Heart left ventricle (tissue), 16 donors: ENCODE measurements at regions not wholly inside any gene's neighbourhood (a gene's known extent, or its start where the extent isn't known, plus 50 kb on each side); places are given as distances from the start of the nearest gene placed in this dataset.

Experiments
- ATAC-seq, 4 donors: fragments of 200-7000 bp; cut with Tn5 transposase; one replicate each; pipeline ENCODE4 v1.9.1; 2020 to 2022; ENCODE audit warnings: moderate library complexity in 4 of 4, mild to moderate bottlenecking in 3 of 4, moderate number of reproducible peaks in 1 of 4
- DNase-seq, 5 donors: peaks; one replicate each; pipeline ENCODE4 v3.0.0-alpha.2; 2020
- H3K27ac ChIP-seq, 12 donors: fragments of 200-600 bp; sonication (generic) in 4 of 12; one replicate each; pipeline versions ENCODE4 v1.5.0 to v1.8.0; 2016 to 2022; ENCODE audit warnings: mild to moderate bottlenecking in 2 of 12
- H3K27me3 ChIP-seq, 9 donors: fragments of 200-600 bp; sonication (generic) in 2 of 9; one replicate each; pipeline versions ENCODE4 v1.5.1 to v1.8.0; 2016 to 2022; ENCODE audit warnings: mild to moderate bottlenecking in 3 of 9
- H3K36me3 ChIP-seq, 9 donors: fragments of 200-600 bp; sonication (generic) in 2 of 9; one replicate each; pipeline versions ENCODE4 v1.5.0 to v1.8.0; 2018 to 2022; ENCODE audit warnings: mild to moderate bottlenecking in 2 of 9
- H3K4me1 ChIP-seq, 12 donors: fragments of 200-600 bp; sonication (generic) in 4 of 12; one replicate each; pipeline versions ENCODE4 v1.5.0 to v1.8.0; 2016 to 2022; ENCODE audit warnings: mild to moderate bottlenecking in 3 of 12
- H3K4me3 ChIP-seq, 12 donors: fragments of 200-600 bp; sonication (generic) in 4 of 12; one replicate each; pipeline versions ENCODE4 v1.5.0 to v1.8.0; 2017 to 2022; ENCODE audit warnings: mild to moderate bottlenecking in 9 of 12, moderate library complexity in 4 of 12
- H3K9me3 ChIP-seq, 12 donors: fragments of 200-600 bp; sonication (generic) in 4 of 12; one replicate each; pipeline versions ENCODE4 v1.5.0 to v1.8.0; 2016 to 2022; ENCODE audit warnings: mild to moderate bottlenecking in 1 of 12
- CTCF ChIP-seq, 12 donors: fragments of 200-600 bp; sonication (generic) in 4 of 12; IDR thresholded peaks; one replicate each; pipeline versions ENCODE4 v1.5.0 to v1.8.0; 2018 to 2022; ENCODE audit warnings: antibody characterized with exemption in 12 of 12, mild to moderate bottlenecking in 5 of 12
- POLR2A ChIP-seq, 2 donors: fragments of 450-650 bp; IDR thresholded peaks; one replicate each; pipeline ENCODE4 v1.6.1; 2017; ENCODE audit warnings: antibody characterized with exemption in 2 of 2, mild to moderate bottlenecking in 2 of 2, moderate library complexity in 2 of 2
- WGBS, 4 donors: extraction: QIAGEN DNeasy Blood & Tissue Kit in 2 of 4; methylation state at CpG; one replicate each; pipeline versions ENCODE4 v1.1.5 to v1.1.7; 2013 to 2018; 5-methylcytosine and 5-hydroxymethylcytosine counted together
- intact Hi-C, 10 donors: fragments of 100-400 bp; cut with DNase I; formaldehyde crosslinking; loops; one replicate each; pipeline versions ENCODE4 v1.11.1 to v1.14.2; 2022
- donor health status: ischemic (EF 13 %, LVEDD 7.1; RV severe dilation, severe dysfunction).
- donor health status: healthy with polysubstance abuse.
- donor health status: DM: no; HTN: yes; CAD: no.
- donor health status: DM: no; HTN: no; CAD: no.
- donor health status: ischemic (EF 25% LVEDD 6.9; RV normal size, moderate dysfunction).
- donor health status: ischemic (EF 25% LVEDD 5.7; RV mildly dilated, moderate dysfunction).
- donor health status: healthy.
- donor health status: DM: yes; HTN: yes; CAD: no.
- donor health status: ischemic (EF 35%, LVEDD 5.7; RV mildly dilated, moderate dysfunction).
- donor health status: nonischemic (EF 11% LVEDD 7.7; RV severe dilation, severe dysfunction).
- donor health status: DM: yes; HTN: yes; CAD: no.
- donor health status: PGD.
- donor health status: ischemic (EF 29% LVEDD 5.4; RV normal size, mild dysfunction).
- donor health status: nonischemic (EF 23%, LVEDD 6.1; RV moderate dilation, normal function).

GRCh38 chr9:26361010-26361409 lies 531.6 kb downstream of the CAAP1 start:
- intact Hi-C loops = no loop called here
- H3K27ac ChIP-seq = no peak overlapping the region
- H3K4me1 ChIP-seq = no peaks in the 10 kb centered on the region
- H3K36me3 ChIP-seq = no peaks in the 10 kb centered on the region
- no peaks in the 10 kb centered on the region for H3K9me3 ChIP-seq
- H3K4me3 ChIP-seq = no peak overlapping the region
- ATAC-seq (no peak), DNase-seq (no peak)
- 74 to 83% (median 76%) methylated on average over 2 of the region's 2 CpGs for WGBS, 4 donors
- H3K27me3 ChIP-seq = no peaks in the 10 kb centered on the region
- no peak for TF ChIP-seq CTCF (IDR thresholded peaks at IDR 0.05)
- TF ChIP-seq POLR2A (IDR thresholded peaks at IDR 0.05) = no peak

- ATAC-seq = no peak
- intact Hi-C loops = no loop called here
- H3K27me3 ChIP-seq = no peaks in the 10 kb centered on the region
- H3K27ac ChIP-seq = no peak overlapping the region
- H3K4me1 ChIP-seq = no peaks in the 10 kb centered on the region
- DNase-seq = no peak
- TF ChIP-seq POLR2A (IDR thresholded peaks at IDR 0.05) (no peak), CTCF (IDR thresholded peaks at IDR 0.05) (no peak)
- no peaks in the 10 kb centered on the region for H3K9me3 ChIP-seq
- H3K4me3 ChIP-seq = no peak overlapping the region
- no peaks in the 10 kb centered on the region for H3K36me3 ChIP-seq
Observed at GRCh38 chr9:26358836-26359235, 533.8 kb downstream of the CAAP1 start.

GRCh38 chr9:26357803-26358344 lies 534.7 kb downstream of the CAAP1 start:
- ATAC-seq (no peak), DNase-seq (no peak)
- Histone ChIP-seq H3K4me1 (no peaks in the 10 kb centered on the region), H3K27me3 (no peaks in the 10 kb centered on the region), H3K9me3 (no peaks in the 10 kb centered on the region), H3K36me3 (no peaks in the 10 kb centered on the region), H3K27ac (no peak overlapping the region), H3K4me3 (no peak overlapping the region)
- 57 to 68% (median 58%) methylated on average over 3 of the region's 3 CpGs for WGBS, 4 donors
- intact Hi-C loops = no loop called here
- no peak for TF ChIP-seq CTCF (IDR thresholded peaks at IDR 0.05)
- TF ChIP-seq POLR2A (IDR thresholded peaks at IDR 0.05) = no peak

- Histone ChIP-seq H3K27ac (no peak overlapping the region), H3K4me1 (no peaks in the 10 kb centered on the region), H3K4me3 (no peak overlapping the region), H3K36me3 (no peaks in the 10 kb centered on the region), H3K27me3 (no peaks in the 10 kb centered on the region), H3K9me3 (no peaks in the 10 kb centered on the region)
- DNase-seq (no peak), ATAC-seq (no peak)
- intact Hi-C loops = no loop called here
- TF ChIP-seq CTCF (IDR thresholded peaks at IDR 0.05) = no peak
- TF ChIP-seq POLR2A (IDR thresholded peaks at IDR 0.05) = no peak
- WGBS, 4 donors = 43 to 52% (median 49%) methylated on average over 2 of the region's 2 CpGs
Observed at GRCh38 chr9:26356491-26356890, 536.1 kb downstream of the CAAP1 start.
